PFSK-1 (cell line): ENCODE measurements at regions not wholly inside any gene's neighbourhood (a gene's known extent, or its start where the extent isn't known, plus 50 kb on each side); places are given as distances from the start of the nearest gene placed in this dataset.

Experiments used
- FOXP2 ChIP-seq: optimal IDR thresholded peaks from 2 replicates; pipeline ENCODE3; 2011; ENCODE audit warnings: borderline replicate concordance, control low read depth, inconsistent platforms; ENCODE audit not compliant: insufficient read depth; ENCODE audit errors: extremely low read length, extremely low read depth
- POLR2AphosphoS5 ChIP-seq: IDR thresholded peaks from 2 replicates; pipeline ENCODE4 v1.6.1; 2012; ENCODE audit warnings: low read depth, mild to moderate bottlenecking, control low read depth, low read length, moderate library complexity
- SIN3A ChIP-seq: IDR thresholded peaks from 2 replicates; pipeline ENCODE4 v1.6.1; 2012; ENCODE audit warnings: mild to moderate bottlenecking, low read length, moderate library complexity, borderline replicate concordance; ENCODE audit not compliant: insufficient read depth
- TAF1 ChIP-seq: IDR thresholded peaks from 2 replicates; pipeline ENCODE4 v1.6.1; 2012; ENCODE audit warnings: low read length, control low read depth, borderline replicate concordance; ENCODE audit not compliant: insufficient read depth
- TF ChIP-seq, protein P1 (sequence below), 2 experiments: IDR thresholded peaks; 2 replicates each; pipeline versions ENCODE4 v1.6.1 to v1.8.0; 2011 to 2012; ENCODE audit warnings: low read depth in 2 of 2, low read length in 2 of 2, control low read depth in 1 of 2, inconsistent platforms in 1 of 2, mild to moderate bottlenecking in 1 of 2, moderate library complexity in 1 of 2; ENCODE audit not compliant: insufficient read depth in 1 of 2

DNA sequence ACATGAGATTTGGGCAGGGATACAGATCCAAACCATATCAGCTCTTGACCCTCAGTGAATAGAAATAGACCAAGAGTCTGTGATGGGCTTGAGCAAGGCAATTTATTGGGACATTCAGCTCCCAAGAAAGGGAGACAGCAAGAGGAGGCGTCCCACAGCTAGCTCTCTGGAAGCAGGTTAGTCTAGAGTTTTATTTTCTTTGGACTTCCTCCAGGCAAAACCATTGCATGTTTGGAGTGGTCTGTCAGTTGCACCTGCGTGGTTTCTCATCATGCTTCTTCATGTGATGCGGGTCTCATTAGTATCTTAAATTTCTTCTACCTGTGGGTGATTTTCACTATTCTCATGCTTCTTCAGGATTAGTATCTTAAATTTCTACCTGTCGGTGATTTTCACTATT, 1530.6 kb downstream of the PLA2G4A start:
- TF ChIP-seq TAF1 (no peak), POLR2AphosphoS5 (no peak), SIN3A (no peak)
- TF ChIP-seq, protein P1, sequence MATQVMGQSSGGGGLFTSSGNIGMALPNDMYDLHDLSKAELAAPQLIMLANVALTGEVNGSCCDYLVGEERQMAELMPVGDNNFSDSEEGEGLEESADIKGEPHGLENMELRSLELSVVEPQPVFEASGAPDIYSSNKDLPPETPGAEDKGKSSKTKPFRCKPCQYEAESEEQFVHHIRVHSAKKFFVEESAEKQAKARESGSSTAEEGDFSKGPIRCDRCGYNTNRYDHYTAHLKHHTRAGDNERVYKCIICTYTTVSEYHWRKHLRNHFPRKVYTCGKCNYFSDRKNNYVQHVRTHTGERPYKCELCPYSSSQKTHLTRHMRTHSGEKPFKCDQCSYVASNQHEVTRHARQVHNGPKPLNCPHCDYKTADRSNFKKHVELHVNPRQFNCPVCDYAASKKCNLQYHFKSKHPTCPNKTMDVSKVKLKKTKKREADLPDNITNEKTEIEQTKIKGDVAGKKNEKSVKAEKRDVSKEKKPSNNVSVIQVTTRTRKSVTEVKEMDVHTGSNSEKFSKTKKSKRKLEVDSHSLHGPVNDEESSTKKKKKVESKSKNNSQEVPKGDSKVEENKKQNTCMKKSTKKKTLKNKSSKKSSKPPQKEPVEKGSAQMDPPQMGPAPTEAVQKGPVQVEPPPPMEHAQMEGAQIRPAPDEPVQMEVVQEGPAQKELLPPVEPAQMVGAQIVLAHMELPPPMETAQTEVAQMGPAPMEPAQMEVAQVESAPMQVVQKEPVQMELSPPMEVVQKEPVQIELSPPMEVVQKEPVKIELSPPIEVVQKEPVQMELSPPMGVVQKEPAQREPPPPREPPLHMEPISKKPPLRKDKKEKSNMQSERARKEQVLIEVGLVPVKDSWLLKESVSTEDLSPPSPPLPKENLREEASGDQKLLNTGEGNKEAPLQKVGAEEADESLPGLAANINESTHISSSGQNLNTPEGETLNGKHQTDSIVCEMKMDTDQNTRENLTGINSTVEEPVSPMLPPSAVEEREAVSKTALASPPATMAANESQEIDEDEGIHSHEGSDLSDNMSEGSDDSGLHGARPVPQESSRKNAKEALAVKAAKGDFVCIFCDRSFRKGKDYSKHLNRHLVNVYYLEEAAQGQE (IDR thresholded peaks at IDR 0.05; ENCODE audit: insufficient read depth in 1 of 2, low read depth in 2 of 2, low read length in 2 of 2): no peak

DNA sequence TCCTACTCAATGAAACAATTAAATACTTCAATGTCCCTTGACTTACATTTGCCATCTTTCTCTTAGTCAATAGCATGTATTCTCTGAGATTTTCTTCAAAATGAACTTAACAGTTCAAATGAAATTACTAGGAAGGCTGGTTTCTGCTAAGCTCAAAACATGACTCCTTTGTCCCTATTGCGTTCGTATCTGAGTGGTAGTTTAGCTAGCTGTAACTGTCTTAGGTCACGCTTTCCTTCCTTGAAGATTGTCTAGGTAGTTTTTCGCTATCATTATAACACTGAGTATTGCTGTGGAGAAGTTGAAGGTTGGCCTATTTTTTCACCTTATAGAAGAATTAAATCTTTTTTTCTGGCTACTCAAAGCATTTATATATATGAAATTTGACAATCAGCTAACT, 1535.2 kb downstream of the PLA2G4A start:
- TF ChIP-seq SIN3A (no peak), FOXP2 (no peak), POLR2AphosphoS5 (no peak), TAF1 (no peak)

DNA sequence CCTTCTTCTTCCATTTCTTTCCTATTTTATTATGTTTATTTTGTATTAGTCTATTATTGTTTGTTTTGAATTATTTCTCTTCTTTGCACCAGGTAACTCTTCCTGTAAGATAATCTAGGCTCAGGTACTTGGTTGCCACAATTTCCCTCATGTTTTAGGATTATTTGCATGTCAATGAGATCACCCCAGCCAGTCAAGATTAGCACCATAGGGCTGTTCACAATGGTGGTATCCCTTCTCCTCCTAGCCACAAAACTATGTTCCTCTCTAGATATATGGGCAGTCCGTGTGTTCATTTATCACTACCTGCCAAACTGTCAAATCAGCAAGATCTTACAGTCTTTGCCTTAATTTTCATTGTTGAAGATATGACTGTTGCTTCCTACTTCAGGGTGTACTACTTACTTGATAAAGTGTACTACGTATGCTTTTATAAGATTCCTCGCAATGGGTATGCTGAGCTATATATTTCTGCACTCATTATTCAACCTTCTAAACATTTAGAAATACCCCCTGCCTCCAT, 1536.2 kb downstream of the PLA2G4A start:
- no peak for TF ChIP-seq POLR2AphosphoS5
- TF ChIP-seq TAF1: no peak
- no peak for TF ChIP-seq FOXP2
- TF ChIP-seq, protein P1 (IDR thresholded peaks at IDR 0.05; ENCODE audit: insufficient read depth in 1 of 2, low read depth in 2 of 2, low read length in 2 of 2): no peak
- TF ChIP-seq SIN3A: no peak

DNA sequence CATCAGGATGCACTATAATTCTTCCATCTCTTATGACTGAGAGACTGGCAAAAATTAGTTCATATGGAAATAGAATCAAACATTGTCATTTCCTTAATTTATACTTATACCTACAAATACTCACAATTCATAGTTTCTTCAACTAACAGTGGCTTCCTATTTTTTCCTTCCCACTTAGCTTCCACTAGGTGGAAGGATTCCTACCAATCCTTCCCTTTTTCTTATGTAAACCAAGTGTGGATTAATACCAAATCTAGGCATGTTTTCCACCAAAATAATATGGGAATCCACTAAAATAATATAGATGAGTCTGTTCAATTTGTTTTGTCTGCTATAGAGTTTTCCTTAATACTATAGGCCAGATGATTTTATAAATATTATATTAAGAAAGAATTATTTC, 1537.1 kb downstream of the PLA2G4A start:
- TF ChIP-seq POLR2AphosphoS5 (no peak), FOXP2 (no peak), TAF1 (no peak), SIN3A (no peak)
- TF ChIP-seq, protein P1 (IDR thresholded peaks at IDR 0.05; ENCODE audit: insufficient read depth in 1 of 2, low read depth in 2 of 2, low read length in 2 of 2): no peak

DNA sequence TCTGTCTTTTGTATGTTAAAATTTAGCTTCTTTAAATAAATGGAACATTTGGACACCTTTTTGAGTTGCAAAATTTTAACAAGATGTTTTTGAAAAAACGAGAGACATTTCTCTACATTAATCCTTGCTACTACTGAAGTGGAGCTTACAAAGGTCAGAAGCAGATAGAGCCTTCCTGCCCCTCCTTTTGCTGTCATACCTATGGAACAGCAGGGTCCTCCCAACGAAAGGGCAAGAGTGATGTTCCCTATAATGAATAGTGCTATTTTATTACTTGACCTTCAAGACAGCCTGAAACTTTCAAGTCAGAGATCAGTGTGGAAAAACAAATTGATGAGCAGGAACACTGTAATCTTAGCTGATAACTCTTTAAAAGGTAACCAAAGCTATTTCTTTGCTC, 1538.9 kb downstream of the PLA2G4A start:
- TF ChIP-seq, protein P1 (IDR thresholded peaks at IDR 0.05; ENCODE audit: insufficient read depth in 1 of 2, low read depth in 2 of 2, low read length in 2 of 2): no peak
- no peak for TF ChIP-seq POLR2AphosphoS5
- no peak for TF ChIP-seq SIN3A
- TF ChIP-seq TAF1: no peak
- no peak for TF ChIP-seq FOXP2
